VCaP (cell line): ENCODE measurements at regions not wholly inside any gene's neighbourhood (a gene's known extent, or its start where the extent isn't known, plus 50 kb on each side); places are given as distances from the start of the nearest gene placed in this dataset.
"Not testable (repeated sequence)": the region's sequence is repeated elsewhere in the genome, so short reads cannot be mapped to it uniquely, and the experiment has no call there.

ENCODE experiments used
- H3K27ac ChIP-seq: fragments of 450-650 bp; 2 replicates; pipeline ENCODE4 v1.5.1; 2017
- CTCF ChIP-seq: fragments of 450-650 bp; conservative IDR thresholded peaks from 2 replicates; pipeline ENCODE4 v1.5.1; 2017; ENCODE audit warnings: mild to moderate bottlenecking, moderate library complexity

GRCh38 chrY:26491507-26491906 is 869.6 kb downstream of the CDY1 start:
- not testable (repeated sequence) for H3K27ac ChIP-seq

- H3K27ac ChIP-seq, result not testable (repeated sequence)
Observed at GRCh38 chrY:26521436-26521835, 899.5 kb downstream of the CDY1 start.

- no peak for TF ChIP-seq CTCF
- H3K27ac ChIP-seq, result no peak overlapping the region
Observed at GRCh38 chrY:26555015-26555414, 933.1 kb downstream of the CDY1 start.

- not testable (repeated sequence) for H3K27ac ChIP-seq
- peak; percentile 38 for TF ChIP-seq CTCF
Observed at GRCh38 chrY:26562976-26563375, 941.1 kb downstream of the CDY1 start.
